Esophagus muscularis mucosa (tissue), 4 donors: ENCODE measurements at regions not wholly inside any gene's neighbourhood (a gene's known extent, or its start where the extent isn't known, plus 50 kb on each side); places are given as distances from the start of the nearest gene placed in this dataset.

Source experiments
- DNase-seq: peaks from one replicate; pipeline ENCODE4 v3.0.0-alpha.2; 2017; ENCODE audit errors: extremely low spot score
- H3K27ac ChIP-seq, 4 donors: fragments of 200-600 bp; sonication (generic); replicated peaks in 1 of 4; 1 replicate in 3 of 4; 2 replicates in 1 of 4; pipeline ENCODE4 v1.5.1; 2016 to 2019; ENCODE audit warnings: mild to moderate bottlenecking in 1 of 4
- H3K27me3 ChIP-seq, 4 donors: fragments of 200-600 bp; sonication (generic); one replicate each; pipeline versions ENCODE4 v1.5.1 to v1.6.0; 2016 to 2019
- H3K36me3 ChIP-seq, 4 donors: fragments of 200-600 bp; sonication (generic); one replicate each; pipeline ENCODE4 v1.5.1; 2016 to 2019
- H3K4me1 ChIP-seq, 4 donors: fragments of 200-600 bp; sonication (generic); one replicate each; pipeline ENCODE4 v1.5.1; 2016 to 2019
- H3K4me3 ChIP-seq, 4 donors: fragments of 200-600 bp; sonication (generic); 1 replicate in 2 of 4; 2 replicates in 2 of 4; pipeline ENCODE4 v1.5.1; 2016 to 2019; ENCODE audit warnings: mild to moderate bottlenecking in 4 of 4, moderate library complexity in 1 of 4
- H3K9me3 ChIP-seq, 4 donors: fragments of 200-600 bp; sonication (generic); 1 replicate in 3 of 4; 2 replicates in 1 of 4; pipeline ENCODE4 v1.5.1; 2016 to 2019
- CTCF ChIP-seq, 3 experiments: fragments of 200-600 bp in 2 of 3; fragments of 450-650 bp in 1 of 3; sonication (generic) in 2 of 3; IDR thresholded peaks; one replicate each; pipeline ENCODE4 v1.5.1; 2017 to 2019; ENCODE audit warnings: antibody characterized with exemption in 3 of 3, mild to moderate bottlenecking in 2 of 3, moderate library complexity in 1 of 3
- EP300 ChIP-seq: sonication (generic); formaldehyde crosslinking; IDR thresholded peaks from one replicate; pipeline ENCODE4 v1.6.1; 2017; ENCODE audit warnings: antibody characterized with exemption
- POLR2A ChIP-seq: fragments of 450-650 bp; IDR thresholded peaks from one replicate; pipeline ENCODE4 v1.6.1; 2017; ENCODE audit warnings: antibody characterized with exemption, moderate library complexity, mild to moderate bottlenecking, low read depth
- POLR2AphosphoS5 ChIP-seq, 2 donors: sonication (generic); formaldehyde crosslinking; IDR thresholded peaks; one replicate each; pipeline ENCODE4 v1.6.1; 2017; ENCODE audit warnings: antibody characterized with exemption in 2 of 2
- WGBS: methylation state at CpG from one replicate; pipeline ENCODE4 v1.1.5; 2018; 5-methylcytosine and 5-hydroxymethylcytosine counted together
- intact Hi-C: fragments of 100-400 bp; cut with DNase I; formaldehyde crosslinking; loops from one replicate; pipeline ENCODE4 v1.15.1; 2023

DNA sequence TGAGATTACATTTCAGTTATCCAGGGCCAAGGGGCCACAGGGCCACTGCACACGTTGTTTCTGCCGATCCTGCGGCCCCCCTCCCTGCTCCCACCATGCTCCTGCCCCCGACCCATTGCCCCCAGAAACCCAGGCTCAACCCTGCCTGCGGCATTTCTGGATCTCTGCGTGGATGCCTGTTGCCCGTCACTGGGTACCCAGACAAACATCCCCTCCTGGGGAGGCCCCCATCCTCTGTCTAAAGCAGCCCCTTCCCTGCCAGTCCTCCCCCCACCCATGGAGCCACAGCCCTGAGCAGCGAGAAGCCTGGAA is 326.4 kb upstream of the SFSWAP start:
- Histone ChIP-seq H3K9me3 (no peaks in the 10 kb centered on the region), H3K27me3 (peaks cover 0 to 85% (median 0%) of the 10 kb centered on the region in 4 donors), H3K4me1 (no peaks in the 10 kb centered on the region), H3K4me3 (no peak overlapping the region), H3K36me3 (no peaks in the 10 kb centered on the region), H3K27ac (no peak overlapping the region)
- no peak for TF ChIP-seq CTCF (IDR thresholded peaks at IDR 0.05)
- no peak for TF ChIP-seq EP300
- no peak for TF ChIP-seq POLR2A
- no peak for TF ChIP-seq POLR2AphosphoS5 (IDR thresholded peaks at IDR 0.05)
- no peak for DNase-seq
- WGBS = 58% methylated on average over 8 of the region's 8 CpGs
- intact Hi-C loops = no loop called here

DNA sequence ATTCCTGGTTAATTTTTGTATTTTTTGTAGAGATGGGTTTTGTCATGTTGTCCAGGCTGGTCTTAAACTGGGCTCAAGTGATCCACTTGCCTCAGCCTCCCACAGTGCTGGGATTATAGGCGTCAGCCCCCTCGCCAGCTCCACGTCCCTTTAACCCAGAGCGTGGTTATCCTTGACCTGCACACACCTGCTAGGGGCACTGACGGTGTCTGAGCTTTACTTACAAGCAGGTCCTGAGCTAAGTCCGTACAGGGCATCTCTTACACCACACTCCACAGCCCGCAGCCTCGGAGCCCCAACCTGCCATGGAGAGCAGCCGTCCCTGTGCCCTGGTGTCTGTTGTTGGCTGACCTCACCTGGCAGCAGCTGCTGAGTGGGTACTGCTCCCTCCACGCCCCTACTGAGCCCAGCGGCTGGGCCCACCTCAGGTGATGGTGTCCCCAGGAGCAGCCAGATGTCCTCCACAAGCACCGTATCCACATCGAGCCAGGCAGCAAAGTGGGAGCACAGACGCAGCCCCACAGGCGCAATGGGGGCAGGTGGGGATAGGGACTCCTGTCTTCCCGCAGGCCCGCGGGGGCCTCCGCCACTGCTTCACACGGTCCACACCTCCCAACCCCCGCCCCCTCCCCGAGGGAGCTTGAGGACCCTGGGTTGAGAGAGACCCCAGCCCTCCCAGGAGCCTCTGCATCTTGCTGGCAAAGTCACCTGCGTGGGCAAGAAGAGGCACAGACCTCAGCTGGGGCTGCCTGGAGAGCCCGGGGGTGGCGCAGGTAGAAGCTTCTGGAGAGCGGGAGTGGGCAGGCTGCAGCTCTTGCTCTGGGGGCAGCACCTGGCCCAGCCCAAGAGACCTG is 325.4 kb upstream of the SFSWAP start:
- intact Hi-C loops = no loop called here

GRCh38 chr12:131386167-131386521 is 324.7 kb upstream of the SFSWAP start:
- Histone ChIP-seq H3K27ac (no peak overlapping the region), H3K4me3 (no peak overlapping the region), H3K9me3 (no peaks in the 10 kb centered on the region), H3K36me3 (no peaks in the 10 kb centered on the region), H3K4me1 (peaks cover 0 to 2% (median 0%) of the 10 kb centered on the region in 4 donors), H3K27me3 (peaks cover 0 to 85% (median 0%) of the 10 kb centered on the region in 4 donors)
- no peak for DNase-seq
- WGBS = 70% methylated on average over 9 of the region's 9 CpGs
- TF ChIP-seq POLR2AphosphoS5 (IDR thresholded peaks at IDR 0.05) (no peak), CTCF (IDR thresholded peaks at IDR 0.05) (no peak)
- intact Hi-C loops = no loop called here

More for the DNA sequence above, 325.4 kb upstream of the SFSWAP start:
- Histone ChIP-seq H3K27me3 (peaks cover 0 to 85% (median 0%) of the 10 kb centered on the region in 4 donors), H3K9me3 (no peaks in the 10 kb centered on the region), H3K36me3 (no peaks in the 10 kb centered on the region), H3K27ac (no peak overlapping the region), H3K4me3 (no peak overlapping the region), H3K4me1 (peaks cover 0 to 1% (median 0%) of the 10 kb centered on the region in 4 donors)
- no peak for DNase-seq
- no peak for TF ChIP-seq POLR2AphosphoS5 (IDR thresholded peaks at IDR 0.05)
- TF ChIP-seq POLR2A = no peak
- no peak for TF ChIP-seq EP300
- TF ChIP-seq CTCF (IDR thresholded peaks at IDR 0.05) = no peak
- WGBS = 78% methylated on average over 22 of the region's 26 CpGs

DNA sequence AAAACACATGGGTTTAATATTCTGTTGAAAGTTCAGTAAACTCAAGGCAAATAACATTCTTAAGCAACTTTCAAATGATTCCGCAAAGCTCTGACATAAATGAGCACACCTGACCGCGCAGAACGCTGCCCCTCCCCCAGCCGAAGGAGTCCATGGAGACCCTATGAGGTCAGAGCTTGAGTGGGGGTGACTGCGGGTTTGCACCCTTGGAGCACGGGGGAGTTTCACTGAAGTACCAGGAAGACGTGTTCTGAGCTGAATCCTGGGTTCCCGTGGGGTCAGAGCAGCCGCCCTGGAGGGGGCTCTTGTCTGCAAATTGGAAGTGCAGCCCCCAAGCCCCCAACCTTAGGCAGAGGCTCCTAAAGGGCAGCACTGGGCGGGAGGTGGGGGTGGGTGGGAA is 324.1 kb upstream of the SFSWAP start:
- TF ChIP-seq EP300 (no peak), POLR2A (no peak), CTCF (IDR thresholded peaks at IDR 0.05) (no peak), POLR2AphosphoS5 (IDR thresholded peaks at IDR 0.05) (no peak)
- 77% methylated on average over 10 of the region's 11 CpGs for WGBS
- intact Hi-C loops = no loop called here
- Histone ChIP-seq H3K27ac (no peak overlapping the region), H3K4me3 (no peak overlapping the region), H3K27me3 (peaks cover 0 to 85% (median 0%) of the 10 kb centered on the region in 4 donors), H3K9me3 (no peaks in the 10 kb centered on the region), H3K4me1 (peaks cover 0 to 2% (median 0%) of the 10 kb centered on the region in 4 donors), H3K36me3 (no peaks in the 10 kb centered on the region)
- DNase-seq = no peak
